Chondrocyte (in vitro differentiated cells): ENCODE measurements at regions not wholly inside any gene's neighbourhood (a gene's known extent, or its start where the extent isn't known, plus 50 kb on each side); places are given as distances from the start of the nearest gene placed in this dataset.

ENCODE experiments used
- DNase-seq: peaks from one replicate; pipeline ENCODE4 v3.0.0; 2021; ENCODE audit warnings: mixed read lengths, low spot score
- H3K27ac Mint-ChIP-seq: one replicate; pipeline ENCODE4 v1.8.0; 2021; ENCODE audit warnings: mild to moderate bottlenecking, moderate library complexity, mixed read lengths; ENCODE audit not compliant: unreplicated experiment
- H3K27me3 Mint-ChIP-seq: 2 replicates; pipeline ENCODE4 v1.8.0; 2021; ENCODE audit warnings: low read depth, mixed read lengths
- H3K36me3 Mint-ChIP-seq: 2 replicates; pipeline ENCODE4 v1.8.0; 2021; ENCODE audit warnings: low read depth, mixed read lengths
- H3K4me1 Mint-ChIP-seq: 2 replicates; pipeline ENCODE4 v1.8.0; 2021; ENCODE audit warnings: low read depth, mild to moderate bottlenecking, mixed read lengths
- H3K4me3 Mint-ChIP-seq: one replicate; pipeline ENCODE4 v1.8.0; 2021; ENCODE audit warnings: mild to moderate bottlenecking, moderate library complexity, mixed read lengths; ENCODE audit not compliant: unreplicated experiment
- H3K9me3 Mint-ChIP-seq: 2 replicates; pipeline ENCODE4 v1.8.0; 2021; ENCODE audit warnings: low read depth, mixed read lengths
- TF ChIP-seq, protein P1 (sequence below): fragments of 200-600 bp; sonication (generic); IDR thresholded peaks from 2 replicates; pipeline ENCODE4 v1.5.0; 2021; ENCODE audit warnings: antibody characterized with exemption, mild to moderate bottlenecking, moderate library complexity

- no peak overlapping the region for H3K4me3 Mint-ChIP-seq
- TF ChIP-seq, protein P1, sequence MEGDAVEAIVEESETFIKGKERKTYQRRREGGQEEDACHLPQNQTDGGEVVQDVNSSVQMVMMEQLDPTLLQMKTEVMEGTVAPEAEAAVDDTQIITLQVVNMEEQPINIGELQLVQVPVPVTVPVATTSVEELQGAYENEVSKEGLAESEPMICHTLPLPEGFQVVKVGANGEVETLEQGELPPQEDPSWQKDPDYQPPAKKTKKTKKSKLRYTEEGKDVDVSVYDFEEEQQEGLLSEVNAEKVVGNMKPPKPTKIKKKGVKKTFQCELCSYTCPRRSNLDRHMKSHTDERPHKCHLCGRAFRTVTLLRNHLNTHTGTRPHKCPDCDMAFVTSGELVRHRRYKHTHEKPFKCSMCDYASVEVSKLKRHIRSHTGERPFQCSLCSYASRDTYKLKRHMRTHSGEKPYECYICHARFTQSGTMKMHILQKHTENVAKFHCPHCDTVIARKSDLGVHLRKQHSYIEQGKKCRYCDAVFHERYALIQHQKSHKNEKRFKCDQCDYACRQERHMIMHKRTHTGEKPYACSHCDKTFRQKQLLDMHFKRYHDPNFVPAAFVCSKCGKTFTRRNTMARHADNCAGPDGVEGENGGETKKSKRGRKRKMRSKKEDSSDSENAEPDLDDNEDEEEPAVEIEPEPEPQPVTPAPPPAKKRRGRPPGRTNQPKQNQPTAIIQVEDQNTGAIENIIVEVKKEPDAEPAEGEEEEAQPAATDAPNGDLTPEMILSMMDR: no peak
- no peak for DNase-seq
- no peak overlapping the region for H3K27ac Mint-ChIP-seq
- H3K27me3 Mint-ChIP-seq: no peaks in the 10 kb centered on the region
- no peaks in the 10 kb centered on the region for H3K4me1 Mint-ChIP-seq
- no peaks in the 10 kb centered on the region for H3K36me3 Mint-ChIP-seq
- peaks cover 5% of the 10 kb centered on the region for H3K9me3 Mint-ChIP-seq
These were observed 1192.1 kb upstream of the B3GALT2 start for GRCh38 chr1:194378517-194378916.

DNA sequence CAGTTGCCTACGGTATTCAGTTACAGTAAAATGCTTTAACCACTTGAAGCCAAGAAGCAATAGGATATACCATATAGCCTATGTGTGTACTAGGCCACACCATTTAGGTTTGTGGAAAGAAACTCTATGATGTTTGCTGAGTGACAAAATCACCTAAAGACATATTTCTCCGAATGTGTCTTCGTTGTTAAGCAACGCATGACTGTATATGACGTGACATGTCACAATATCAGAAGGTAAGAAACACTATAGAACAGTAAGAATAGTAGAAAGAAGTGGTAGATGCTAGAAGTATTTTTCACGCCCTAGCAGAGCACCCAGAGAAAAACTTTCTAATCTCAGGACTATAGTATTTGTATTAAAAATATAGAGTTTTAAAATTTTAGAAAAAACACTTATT is 1188.2 kb upstream of the B3GALT2 start:
- no peaks in the 10 kb centered on the region for H3K9me3 Mint-ChIP-seq
- H3K4me3 Mint-ChIP-seq: no peak overlapping the region
- H3K36me3 Mint-ChIP-seq: peaks cover 2% of the 10 kb centered on the region
- no peaks in the 10 kb centered on the region for H3K4me1 Mint-ChIP-seq
- no peak for DNase-seq
- TF ChIP-seq, protein P1: no peak
- peaks cover 4% of the 10 kb centered on the region for H3K27me3 Mint-ChIP-seq
- H3K27ac Mint-ChIP-seq: no peak overlapping the region

DNA sequence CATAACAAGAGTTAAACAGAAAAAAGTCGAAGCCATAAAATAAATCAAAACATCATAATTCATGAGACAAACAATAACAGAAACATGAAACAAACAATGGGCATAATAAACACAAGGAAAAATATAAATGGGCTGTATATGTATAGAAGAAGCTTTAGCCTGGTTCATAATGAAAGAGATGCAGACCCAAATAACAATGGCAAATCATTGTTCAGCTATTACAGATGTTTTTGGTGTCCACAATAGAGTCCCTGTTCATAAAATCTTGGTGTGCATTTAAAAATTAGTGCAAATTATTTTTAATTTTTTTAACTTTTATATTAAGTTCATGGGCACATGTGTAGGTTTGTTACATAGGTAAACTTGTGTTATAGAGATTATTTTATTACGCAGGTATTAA is 1185.9 kb upstream of the B3GALT2 start:
- no peak overlapping the region for H3K4me3 Mint-ChIP-seq

DNA sequence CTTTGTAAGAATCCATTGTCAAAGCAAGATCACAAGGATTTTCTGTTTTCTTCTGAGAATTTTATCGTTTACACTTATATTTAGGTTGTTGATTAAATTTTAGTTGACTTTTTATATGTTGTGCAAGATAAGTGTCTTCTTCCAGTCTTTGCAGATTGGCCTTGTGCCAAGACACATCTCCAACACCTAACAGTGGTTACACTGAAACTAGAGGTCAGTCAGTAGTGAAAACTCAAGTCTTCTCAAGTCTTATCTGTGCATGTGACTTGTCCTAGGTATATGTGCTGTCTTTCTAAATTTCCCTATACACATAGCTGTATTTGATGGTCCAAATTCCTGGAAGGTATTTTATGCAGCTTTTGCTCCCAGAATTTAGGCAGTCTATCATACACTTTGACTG is 1183.2 kb upstream of the B3GALT2 start:
- H3K36me3 Mint-ChIP-seq: peaks cover 2% of the 10 kb centered on the region
- peaks cover 8% of the 10 kb centered on the region for H3K4me1 Mint-ChIP-seq
- H3K27me3 Mint-ChIP-seq: peaks cover 4% of the 10 kb centered on the region
- peaks cover 6% of the 10 kb centered on the region for H3K9me3 Mint-ChIP-seq
- no peak overlapping the region for H3K4me3 Mint-ChIP-seq
- no peak for DNase-seq
- TF ChIP-seq, protein P1: no peak
- H3K27ac Mint-ChIP-seq: no peak overlapping the region

More for the DNA sequence above, 1185.9 kb upstream of the B3GALT2 start:
- Mint-ChIP-seq H3K27me3 (peaks cover 4% of the 10 kb centered on the region), H3K9me3 (peaks cover 6% of the 10 kb centered on the region), H3K4me1 (peaks cover 3% of the 10 kb centered on the region), H3K36me3 (peaks cover 2% of the 10 kb centered on the region), H3K27ac (no peak overlapping the region)
- TF ChIP-seq, protein P1: no peak
- DNase-seq: no peak

GRCh38 chr1:194369060-194369459 is 1182.6 kb upstream of the B3GALT2 start:
- H3K9me3 Mint-ChIP-seq: peaks cover 6% of the 10 kb centered on the region
- peaks cover 4% of the 10 kb centered on the region for H3K27me3 Mint-ChIP-seq
- H3K36me3 Mint-ChIP-seq: peaks cover 2% of the 10 kb centered on the region
- TF ChIP-seq, protein P1: no peak
- peaks cover 8% of the 10 kb centered on the region for H3K4me1 Mint-ChIP-seq
- DNase-seq: no peak
- H3K27ac Mint-ChIP-seq: no peak overlapping the region
- H3K4me3 Mint-ChIP-seq: no peak overlapping the region
